Activated CD4-positive, alpha-beta memory T cell treated with anti-CD3 and anti-CD28 coated beads for 36 hours (primary cell): ENCODE measurements at regions not wholly inside any gene's neighbourhood (a gene's known extent, or its start where the extent isn't known, plus 50 kb on each side); places are given as distances from the start of the nearest gene placed in this dataset.
"Not testable (repeated sequence)": the region's sequence is repeated elsewhere in the genome, so short reads cannot be mapped to it uniquely, and the experiment has no call there.

Source experiments
- CTCF ChIA-PET: fragments of 350-600 bp; sonication (Branson Sonifier 250); formaldehyde crosslinking; loops from one replicate; lab custom pipeline; 2021; ENCODE audit warnings: antibody characterized with exemption, inconsistent platforms; lab: Charles Lee
- POLR2A ChIA-PET: fragments of 350-600 bp; sonication (Branson Sonifier 250); formaldehyde crosslinking; loops from one replicate; lab custom pipeline; 2021; ENCODE audit warnings: antibody characterized with exemption; lab: Charles Lee
- DNase-seq: peaks from one replicate; pipeline ENCODE4 v3.0.0-alpha.2; 2020
- H3K27ac Mint-ChIP-seq: one replicate; pipeline ENCODE4 v1.8.0; 2021; ENCODE audit warnings: mixed read lengths
- H3K27me3 Mint-ChIP-seq: one replicate; pipeline ENCODE4 v1.8.0; 2021; ENCODE audit warnings: mixed read lengths
- H3K36me3 Mint-ChIP-seq: one replicate; pipeline ENCODE4 v1.8.0; 2021; ENCODE audit warnings: mixed read lengths
- H3K4me1 Mint-ChIP-seq: one replicate; pipeline ENCODE4 v1.8.0; 2021; ENCODE audit warnings: low read depth, mixed read lengths
- H3K4me3 Mint-ChIP-seq: one replicate; pipeline ENCODE4 v1.8.0; 2021; ENCODE audit warnings: mild to moderate bottlenecking, mixed read lengths
- H3K9me3 Mint-ChIP-seq: one replicate; pipeline ENCODE4 v1.8.0; 2021; ENCODE audit warnings: mixed read lengths
- intact Hi-C: fragments of 100-400 bp; cut with micrococcal nuclease; formaldehyde crosslinking; loops from one replicate; pipeline ENCODE4 v1.15.1; 2023

DNA sequence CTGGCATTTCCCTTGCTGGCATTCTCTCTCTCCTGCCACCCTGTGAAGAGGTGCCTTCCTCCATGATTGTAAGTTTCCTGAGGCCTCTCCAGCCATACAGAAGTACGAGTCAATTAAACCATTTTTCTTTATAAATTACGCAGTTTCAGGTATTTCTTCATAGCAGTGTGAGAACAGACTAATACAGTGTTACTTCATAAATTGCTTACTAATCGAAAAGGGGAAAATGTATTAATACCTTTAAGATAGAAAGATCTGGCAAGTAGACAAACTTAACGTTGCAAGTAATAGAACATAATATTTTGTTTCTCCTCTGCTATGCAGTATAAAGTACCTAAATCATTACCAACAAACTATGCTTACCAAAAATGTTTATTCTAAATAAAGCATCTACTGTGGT lies 178.3 kb upstream of the LAMA2 start:
- intact Hi-C loops, result no loop called here
- Mint-ChIP-seq H3K27ac (no peak overlapping the region), H3K4me1 (no peaks in the 10 kb centered on the region), H3K9me3 (no peaks in the 10 kb centered on the region), H3K27me3 (no peaks in the 10 kb centered on the region), H3K36me3 (no peaks in the 10 kb centered on the region), H3K4me3 (no peak overlapping the region)
- ChIA-PET CTCF (no interaction called here), POLR2A (no interaction called here)
- DNase-seq, result no peak

DNA sequence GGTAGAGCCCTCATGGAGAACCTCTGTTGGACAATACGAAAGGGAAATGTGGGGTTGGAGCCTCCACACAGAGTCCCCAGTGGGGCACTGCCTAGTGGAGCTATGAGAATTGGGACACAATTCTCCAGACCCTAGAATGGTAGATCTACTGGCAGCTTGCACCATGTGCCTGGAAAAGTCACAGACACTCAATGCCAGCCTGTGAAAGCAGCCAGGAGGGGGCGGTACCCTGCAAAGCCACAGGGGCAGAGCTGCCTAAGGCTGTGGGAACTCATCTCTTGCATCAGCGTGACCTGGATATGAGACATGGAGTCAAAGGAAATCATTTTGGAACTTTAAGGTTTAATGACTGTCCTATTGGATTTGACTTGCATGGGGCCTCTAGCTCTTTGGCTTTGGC lies 179.1 kb upstream of the LAMA2 start:
- POLR2A ChIA-PET, DNase-seq, intact Hi-C loops: not testable (repeated sequence)

DNA sequence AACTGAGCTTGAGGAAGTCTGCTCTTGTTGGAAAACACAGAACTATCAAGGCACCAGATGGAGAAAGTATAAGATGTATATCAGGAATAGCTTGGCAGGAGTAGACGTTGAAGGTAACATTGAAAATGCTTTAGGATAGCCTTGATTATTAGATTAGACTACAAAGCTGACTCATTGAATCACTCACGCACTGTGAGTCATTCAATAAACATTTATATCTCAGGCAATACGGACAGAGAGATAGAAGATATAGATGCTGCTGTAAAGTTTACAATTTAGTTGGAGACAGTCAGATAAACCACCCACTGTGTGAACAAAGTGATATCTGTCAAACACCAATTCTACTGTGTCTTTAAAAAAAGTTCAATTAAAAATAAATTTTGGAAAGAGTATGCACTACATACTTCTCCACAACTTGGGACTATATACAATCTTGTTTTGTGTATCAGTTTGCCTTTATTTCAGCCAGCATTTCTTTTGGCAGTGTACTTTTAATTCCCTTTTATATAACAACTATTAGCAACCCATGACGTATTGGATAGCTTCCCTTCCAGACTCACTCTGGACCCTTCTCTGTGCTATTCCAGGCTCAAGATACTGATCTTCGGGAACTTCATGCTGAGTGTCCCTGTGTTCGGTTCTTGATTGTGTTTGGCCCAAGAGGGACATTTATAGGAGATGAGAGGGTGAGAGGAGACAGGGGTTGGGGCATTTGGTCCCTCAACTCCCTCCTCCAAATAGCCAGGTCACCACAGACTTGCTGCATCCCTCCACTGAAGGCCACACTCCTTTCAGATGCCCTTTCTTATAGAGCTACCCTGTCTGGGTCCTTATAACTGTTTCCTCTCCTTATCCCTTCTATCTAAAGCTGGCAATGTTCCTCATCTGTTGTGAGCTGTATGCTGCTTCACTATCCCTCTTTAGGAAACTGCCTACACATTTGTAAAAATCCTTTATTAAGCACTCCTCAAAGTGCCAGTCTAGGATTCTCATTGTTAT lies 176.6 kb upstream of the PTPRK start:
- Mint-ChIP-seq H3K4me3 (no peak overlapping the region), H3K36me3 (no peaks in the 10 kb centered on the region), H3K27me3 (no peaks in the 10 kb centered on the region), H3K9me3 (no peaks in the 10 kb centered on the region), H3K4me1 (no peaks in the 10 kb centered on the region), H3K27ac (no peak overlapping the region)
- CTCF ChIA-PET, result no interaction called here
- no peak for DNase-seq
- intact Hi-C loops, result no loop called here
- POLR2A ChIA-PET, result no interaction called here

More for the DNA sequence above, 179.1 kb upstream of the LAMA2 start:
- H3K27me3 Mint-ChIP-seq, H3K4me3 Mint-ChIP-seq, H3K36me3 Mint-ChIP-seq, CTCF ChIA-PET, H3K27ac Mint-ChIP-seq, H3K4me1 Mint-ChIP-seq, H3K9me3 Mint-ChIP-seq: not testable (repeated sequence)

DNA sequence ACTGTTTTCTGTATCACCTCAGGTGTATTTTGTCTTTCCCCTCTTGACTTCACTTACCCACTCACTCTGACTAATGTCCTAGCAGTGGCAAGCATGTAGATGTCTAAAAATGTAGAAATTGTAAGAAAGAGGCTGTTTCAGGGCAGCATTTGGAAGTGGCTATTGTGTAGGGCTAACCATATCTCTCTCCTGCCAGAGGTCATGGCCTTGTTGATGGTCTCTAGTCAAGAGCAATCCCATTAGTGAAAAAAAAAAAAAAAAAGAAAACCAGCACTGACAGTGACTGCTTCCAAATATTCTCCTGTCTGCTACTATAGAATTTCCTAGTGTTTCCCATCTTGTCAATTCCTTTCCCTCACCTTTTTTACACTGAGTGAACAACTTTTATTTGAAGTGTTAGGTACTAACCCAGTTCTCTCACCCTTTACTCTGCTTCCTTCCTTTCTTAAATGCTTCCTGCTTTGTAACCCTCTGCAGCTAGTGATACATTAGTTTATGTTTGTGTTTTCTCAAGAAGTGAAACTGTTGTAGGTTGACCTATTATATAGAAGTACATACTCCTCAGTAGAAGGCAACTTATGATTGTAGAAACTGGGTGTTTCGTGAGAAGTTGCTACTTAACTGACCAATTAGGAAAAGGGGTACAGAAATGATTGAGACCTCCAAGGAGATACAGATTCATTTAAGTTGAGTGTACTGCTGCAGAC lies 174.1 kb upstream of the PTPRK start:
- no peaks in the 10 kb centered on the region for H3K4me1 Mint-ChIP-seq
- POLR2A ChIA-PET, result no interaction called here

DNA sequence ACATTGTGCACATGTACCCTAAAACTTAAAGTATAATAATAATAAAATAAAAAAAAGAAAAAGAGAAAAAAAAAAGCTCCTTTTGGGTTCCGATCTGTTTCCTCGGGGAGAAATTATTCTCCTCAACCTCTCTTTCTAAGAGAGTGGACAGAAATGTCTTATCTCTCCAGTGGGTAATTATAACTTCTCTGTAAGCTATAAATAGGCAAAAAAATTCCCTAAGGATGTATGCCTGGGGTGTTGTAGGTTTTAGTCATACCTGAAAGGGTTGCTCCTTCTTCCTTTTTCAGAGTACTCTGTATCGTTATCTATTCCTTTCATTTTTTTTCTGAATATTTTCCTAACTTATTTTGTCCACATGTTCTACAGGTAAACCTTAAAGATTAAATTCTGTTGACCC lies 169.7 kb upstream of the PTPRK start:
- intact Hi-C loops, result no loop called here
- no peaks in the 10 kb centered on the region for H3K4me1 Mint-ChIP-seq
- H3K9me3 Mint-ChIP-seq, result no peaks in the 10 kb centered on the region
- H3K27me3 Mint-ChIP-seq, result peaks cover 18% of the 10 kb centered on the region
- POLR2A ChIA-PET, result no interaction called here
- CTCF ChIA-PET, result no interaction called here
- no peak for DNase-seq
- H3K27ac Mint-ChIP-seq, result no peak overlapping the region
- H3K36me3 Mint-ChIP-seq, result no peaks in the 10 kb centered on the region
- no peak overlapping the region for H3K4me3 Mint-ChIP-seq

More for the DNA sequence above, 174.1 kb upstream of the PTPRK start:
- Mint-ChIP-seq H3K9me3 (no peaks in the 10 kb centered on the region), H3K27ac (no peak overlapping the region), H3K27me3 (peaks cover 7% of the 10 kb centered on the region), H3K4me3 (no peak overlapping the region), H3K36me3 (no peaks in the 10 kb centered on the region)
- CTCF ChIA-PET, result no interaction called here
- DNase-seq, result no peak
- intact Hi-C loops, result no loop called here

DNA sequence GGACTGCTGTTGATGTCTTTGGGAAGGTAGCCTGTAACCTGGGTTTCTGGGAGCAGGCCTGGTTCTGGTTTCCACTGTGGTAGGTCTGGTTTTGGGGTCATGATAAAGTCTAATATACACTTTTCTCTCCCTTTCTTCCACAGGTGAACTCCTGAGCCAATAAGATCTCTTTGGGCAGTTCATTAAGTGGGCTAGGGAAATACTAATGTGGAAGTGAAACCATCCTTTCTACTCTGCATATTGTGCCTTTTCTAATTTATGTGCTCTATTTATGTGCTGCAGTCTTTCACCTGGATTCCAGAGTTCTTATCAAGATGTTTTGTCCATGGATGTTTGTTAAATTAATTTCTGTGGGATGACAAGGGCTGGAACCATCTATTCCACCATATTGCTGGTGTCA lies 165.7 kb upstream of the PTPRK start:
- intact Hi-C loops, result no loop called here
- no peak for DNase-seq
- POLR2A ChIA-PET, result no interaction called here
- no peaks in the 10 kb centered on the region for H3K9me3 Mint-ChIP-seq
- H3K36me3 Mint-ChIP-seq, result no peaks in the 10 kb centered on the region
- CTCF ChIA-PET, result no interaction called here
- no peak overlapping the region for H3K4me3 Mint-ChIP-seq
- H3K27me3 Mint-ChIP-seq, result peaks cover 23% of the 10 kb centered on the region
- H3K4me1 Mint-ChIP-seq, result no peaks in the 10 kb centered on the region
- H3K27ac Mint-ChIP-seq, result no peak overlapping the region

DNA sequence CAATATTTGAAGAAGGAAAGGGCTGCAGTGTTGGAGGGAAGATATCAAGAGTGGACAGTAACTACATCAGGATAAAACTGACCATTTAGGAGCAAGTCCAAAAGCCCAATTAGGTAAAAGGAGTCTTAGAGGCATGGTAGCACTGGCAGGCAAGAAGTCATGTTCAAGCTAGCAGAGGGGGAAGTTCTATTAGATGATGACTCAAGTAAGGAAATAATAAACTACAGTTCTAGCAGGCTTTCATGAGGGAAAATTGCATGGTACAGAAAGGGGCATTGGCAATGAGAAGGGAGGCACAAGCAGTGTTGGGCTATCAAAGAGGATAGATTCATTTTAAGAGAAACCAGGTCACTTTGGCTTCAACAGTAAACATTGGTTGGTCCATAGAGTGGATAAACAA lies 156.1 kb upstream of the PTPRK start:
- Mint-ChIP-seq H3K9me3 (no peaks in the 10 kb centered on the region), H3K36me3 (no peaks in the 10 kb centered on the region), H3K27me3 (no peaks in the 10 kb centered on the region), H3K4me3 (no peak overlapping the region), H3K27ac (no peak overlapping the region), H3K4me1 (no peaks in the 10 kb centered on the region)
- ChIA-PET POLR2A (no interaction called here), CTCF (no interaction called here)
- intact Hi-C loops, result no loop called here
- DNase-seq, result no peak

DNA sequence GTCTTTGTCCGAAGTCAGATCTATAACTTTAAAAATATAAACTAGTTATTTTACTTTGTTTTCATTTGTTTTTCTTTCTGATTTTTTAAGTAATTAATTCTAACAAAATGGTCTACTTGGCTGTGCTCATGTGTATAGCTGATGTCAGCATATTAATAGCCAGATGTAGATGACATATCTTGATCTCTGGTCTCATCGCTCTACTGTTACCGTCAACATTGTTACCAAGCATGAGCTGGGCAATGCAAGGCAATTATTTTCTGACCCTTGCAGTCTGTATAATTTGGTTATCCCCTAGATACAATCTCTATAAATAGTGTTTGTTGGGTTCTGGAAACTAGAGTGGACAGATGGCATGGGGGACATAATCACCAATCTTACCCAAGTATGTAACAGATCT lies 151.6 kb upstream of the PTPRK start:
- no peaks in the 10 kb centered on the region for H3K36me3 Mint-ChIP-seq
- CTCF ChIA-PET, result no interaction called here
- no peak overlapping the region for H3K27ac Mint-ChIP-seq
- no peaks in the 10 kb centered on the region for H3K4me1 Mint-ChIP-seq
- intact Hi-C loops, result no loop called here
- H3K9me3 Mint-ChIP-seq, result no peaks in the 10 kb centered on the region
- H3K27me3 Mint-ChIP-seq, result peaks cover 5% of the 10 kb centered on the region
- POLR2A ChIA-PET, result no interaction called here
- no peak for DNase-seq
- no peak overlapping the region for H3K4me3 Mint-ChIP-seq

DNA sequence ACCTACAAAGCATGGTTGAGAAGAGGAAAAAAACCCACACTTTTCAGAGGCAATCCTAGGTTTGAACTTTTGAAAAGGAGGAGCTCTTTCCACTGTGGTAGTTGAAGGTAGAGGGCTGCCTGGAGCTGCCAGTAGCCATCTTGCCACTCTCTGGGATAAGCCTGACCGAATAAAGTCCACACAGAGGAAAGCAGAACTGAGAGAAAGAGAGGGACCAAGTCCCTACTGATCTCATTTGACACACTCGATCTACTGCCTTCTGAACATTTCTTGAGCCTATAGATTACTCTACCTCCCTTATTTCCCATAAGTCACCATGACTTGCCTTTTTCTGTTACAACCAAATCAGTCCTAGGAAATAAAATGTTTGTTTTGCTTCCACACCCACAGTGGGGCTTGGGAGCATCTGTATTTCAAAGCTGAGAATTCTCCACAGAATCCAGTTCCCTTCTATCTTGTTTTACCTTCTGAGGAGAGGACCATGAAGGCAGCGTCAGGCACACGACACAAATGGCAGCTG lies 147.0 kb upstream of the PTPRK start:
- no peaks in the 10 kb centered on the region for H3K9me3 Mint-ChIP-seq
- peaks cover 9% of the 10 kb centered on the region for H3K27me3 Mint-ChIP-seq
- H3K36me3 Mint-ChIP-seq, result no peaks in the 10 kb centered on the region
- no peak overlapping the region for H3K4me3 Mint-ChIP-seq
- CTCF ChIA-PET, result no interaction called here
- intact Hi-C loops, result no loop called here
- H3K4me1 Mint-ChIP-seq, result no peaks in the 10 kb centered on the region
- no peak overlapping the region for H3K27ac Mint-ChIP-seq
- no peak for DNase-seq
- POLR2A ChIA-PET, result no interaction called here

DNA sequence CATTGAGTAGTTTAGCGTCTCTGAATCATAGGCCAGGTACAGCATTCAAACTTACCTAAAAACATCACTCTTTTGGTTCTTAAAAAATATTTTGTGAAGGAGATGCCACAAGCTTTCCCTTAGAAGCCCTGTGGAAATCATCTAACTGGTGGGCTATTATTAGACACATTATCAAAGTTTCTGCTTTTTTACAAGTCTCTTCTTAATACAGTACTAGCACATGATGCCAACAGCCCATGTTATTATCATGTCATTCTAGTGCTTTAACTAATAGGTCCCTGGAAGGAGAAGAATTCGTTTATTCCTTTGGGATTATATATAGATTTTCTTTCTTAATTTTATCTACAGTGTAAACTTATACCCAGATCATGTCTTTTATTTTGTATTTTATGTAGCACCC lies 146.0 kb upstream of the PTPRK start:
- Mint-ChIP-seq H3K27me3 (peaks cover 9% of the 10 kb centered on the region), H3K4me1 (no peaks in the 10 kb centered on the region), H3K27ac (no peak overlapping the region), H3K36me3 (no peaks in the 10 kb centered on the region), H3K4me3 (no peak overlapping the region), H3K9me3 (no peaks in the 10 kb centered on the region)
- ChIA-PET POLR2A (no interaction called here), CTCF (no interaction called here)
- DNase-seq, result no peak
- intact Hi-C loops, result no loop called here

DNA sequence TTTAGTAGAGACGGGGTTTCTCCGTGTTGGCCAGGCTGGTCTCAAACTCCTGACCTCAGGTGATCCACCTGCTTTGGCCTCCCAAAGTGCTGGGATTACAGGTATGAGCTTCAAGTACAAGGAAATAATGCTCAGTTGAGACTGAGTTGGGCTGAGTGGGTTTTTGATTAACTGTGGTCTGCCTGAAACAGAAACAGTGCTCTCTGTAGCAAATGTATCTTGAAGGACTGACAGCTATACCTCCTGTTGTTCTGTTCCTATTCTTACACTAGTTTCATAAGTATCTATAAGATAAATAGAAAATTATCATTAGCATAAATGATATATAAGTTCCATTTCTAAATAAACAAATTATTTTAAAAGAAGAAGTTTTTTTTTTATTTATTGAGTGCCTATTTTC lies 142.8 kb upstream of the PTPRK start:
- CTCF ChIA-PET, result no interaction called here
- no peaks in the 10 kb centered on the region for H3K36me3 Mint-ChIP-seq
- no peak overlapping the region for H3K27ac Mint-ChIP-seq
- H3K27me3 Mint-ChIP-seq, result peaks cover 9% of the 10 kb centered on the region
- intact Hi-C loops, result no loop called here
- no peak overlapping the region for H3K4me3 Mint-ChIP-seq
- POLR2A ChIA-PET, result no interaction called here
- H3K4me1 Mint-ChIP-seq, result peaks cover 11% of the 10 kb centered on the region
- no peak for DNase-seq
- H3K9me3 Mint-ChIP-seq, result no peaks in the 10 kb centered on the region

DNA sequence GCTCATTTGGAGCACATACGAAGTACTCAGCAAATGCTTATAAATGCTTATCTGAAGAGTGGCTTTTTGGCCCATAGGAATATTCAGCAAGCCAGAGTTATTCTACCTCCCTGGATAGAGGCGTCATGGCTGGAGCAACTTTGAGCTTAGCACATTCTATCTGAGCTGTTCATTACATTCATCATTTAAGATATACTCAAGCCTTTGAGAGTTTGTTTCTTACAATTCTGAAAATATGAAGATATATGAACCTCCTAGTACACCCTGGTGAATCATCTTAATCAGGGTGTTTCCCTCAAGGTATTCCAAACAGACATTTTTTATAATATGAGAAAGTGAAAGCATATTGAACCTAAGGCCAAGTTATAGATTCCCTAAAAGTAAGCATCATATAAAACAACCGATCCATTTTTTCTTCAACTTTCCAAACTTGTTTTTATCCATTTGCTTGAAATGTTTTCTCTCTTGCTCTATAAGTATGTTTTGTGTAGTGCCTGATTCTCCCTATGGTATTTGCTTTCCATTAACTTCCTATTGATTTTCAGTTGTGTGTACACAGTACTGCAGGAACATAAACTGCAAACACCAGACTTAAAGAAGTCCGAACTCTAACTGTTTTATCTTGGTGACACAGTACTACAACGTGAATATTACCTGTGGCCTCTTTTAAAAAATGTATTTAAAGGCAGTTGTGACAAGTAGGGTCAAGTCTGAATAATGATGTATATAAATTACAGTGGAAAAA lies 139.7 kb upstream of the PTPRK start:
- ChIA-PET POLR2A (no interaction called here), CTCF (interaction anchor here (0.5 kb wide), 1 partner anchor 846 kb away, joined by 3 read pairs; no protein-coding TSS in a partner anchor)
- peaks cover 31% of the 10 kb centered on the region for H3K4me1 Mint-ChIP-seq
- H3K27ac Mint-ChIP-seq, result no peak overlapping the region
- H3K27me3 Mint-ChIP-seq, result peaks cover 7% of the 10 kb centered on the region
- no peak overlapping the region for H3K4me3 Mint-ChIP-seq
- H3K9me3 Mint-ChIP-seq, result no peaks in the 10 kb centered on the region
- intact Hi-C loops, result loop anchor here (5.0 to 10.0 kb wide), 4 partner anchors 138 to 1015 kb away; partner anchors contain the start of gene PTPRK
- no peak for DNase-seq
- no peaks in the 10 kb centered on the region for H3K36me3 Mint-ChIP-seq
